ENCODE measurements at regions not wholly inside any gene's neighbourhood (a gene's known extent, or its start where the extent isn't known, plus 50 kb on each side); places are given as distances from the start of the nearest gene placed in this dataset.

GRCh38 chr10:78775891-78776290 lies 292.9 kb upstream of the ZMIZ1 start:
- TF ChIP-seq CTCF (IDR thresholded peaks at IDR 0.05) = no peak
- no peak for TF ChIP-seq EZH2 (IDR thresholded peaks at IDR 0.05; ENCODE audit: borderline replicate concordance, insufficient read depth, low read depth, low read length, poor library complexity, severe bottlenecking)
